Transverse colon (tissue), 4 donors: ENCODE measurements at regions not wholly inside any gene's neighbourhood (a gene's known extent, or its start where the extent isn't known, plus 50 kb on each side); places are given as distances from the start of the nearest gene placed in this dataset.

Experiments used
- DNase-seq: peaks from one replicate; pipeline ENCODE4 v3.0.0-alpha.2; 2019
- H3K27ac ChIP-seq, 4 donors: fragments of 200-600 bp; sonication (generic); 2 replicates each; pipeline ENCODE4 v1.5.1; 2016 to 2018; ENCODE audit warnings: inconsistent platforms in 4 of 4
- H3K27me3 ChIP-seq: fragments of 200-600 bp; sonication (generic); 2 replicates; pipeline ENCODE4 v1.5.1; 2017; ENCODE audit warnings: inconsistent platforms
- H3K36me3 ChIP-seq, 4 donors: fragments of 200-600 bp; sonication (generic); 2 replicates each; pipeline ENCODE4 v1.5.1; 2017 to 2019; ENCODE audit warnings: inconsistent platforms in 4 of 4
- H3K4me1 ChIP-seq, 4 donors: fragments of 200-600 bp; sonication (generic); 2 replicates each; pipeline ENCODE4 v1.5.1; 2017 to 2020; ENCODE audit warnings: inconsistent platforms in 4 of 4
- H3K4me3 ChIP-seq, 4 donors: fragments of 200-600 bp; sonication (generic); 1 replicate in 1 of 4; 2 replicates in 3 of 4; pipeline versions ENCODE4 v1.5.1 to v1.6.1; 2017 to 2019; ENCODE audit warnings: inconsistent platforms in 4 of 4
- H3K9me3 ChIP-seq, 2 donors: fragments of 200-600 bp; sonication (generic); 2 replicates each; pipeline ENCODE4 v1.5.1; 2017 to 2019; ENCODE audit warnings: inconsistent platforms in 2 of 2
- EP300 ChIP-seq: sonication (generic); formaldehyde crosslinking; IDR thresholded peaks from one replicate; pipeline ENCODE4 v1.6.1; 2017; ENCODE audit warnings: antibody characterized with exemption, low read depth
- POLR2A ChIP-seq: fragments of 450-650 bp; IDR thresholded peaks from one replicate; pipeline ENCODE4 v1.6.1; 2016; ENCODE audit warnings: antibody characterized with exemption, mild to moderate bottlenecking, moderate library complexity
- POLR2AphosphoS5 ChIP-seq, 3 donors: sonication (generic); formaldehyde crosslinking; IDR thresholded peaks; one replicate each; pipeline ENCODE4 v1.6.1; 2016; ENCODE audit warnings: antibody characterized with exemption in 3 of 3
- WGBS, 2 donors: methylation state at CpG; one replicate each; pipeline ENCODE4 v1.1.5; 2018; ENCODE audit warnings: low coverage in 1 of 2; 5-methylcytosine and 5-hydroxymethylcytosine counted together
- in situ Hi-C, 4 donors: fragments of 200-750 bp; cut with MboI; loops; one replicate each; pipeline versions ENCODE4 v1.15.0 to v1.15.1; 2017; ENCODE audit warnings: low sequenced_read_pairs in 3 of 4, low pct_ligation_motif_present in 1 of 4, low pct_unique_long_range_greater_than_20kb in 1 of 4
- intact Hi-C: fragments of 100-400 bp; cut with DNase I; formaldehyde crosslinking; loops from one replicate; pipeline ENCODE4 v1.15.1; 2023; ENCODE audit warnings: low total_unique reads
- TF ChIP-seq, protein P1 (sequence below), 5 experiments: fragments of 200-600 bp in 3 of 5; fragments of 450-650 bp in 2 of 5; sonication (generic) in 3 of 5; IDR thresholded peaks; 1 replicate in 2 of 5; 2 replicates in 3 of 5; pipeline ENCODE4 v1.5.1; 2016 to 2017; ENCODE audit warnings: antibody characterized with exemption in 5 of 5, inconsistent platforms in 3 of 5, mild to moderate bottlenecking in 2 of 5, moderate library complexity in 1 of 5

DNA sequence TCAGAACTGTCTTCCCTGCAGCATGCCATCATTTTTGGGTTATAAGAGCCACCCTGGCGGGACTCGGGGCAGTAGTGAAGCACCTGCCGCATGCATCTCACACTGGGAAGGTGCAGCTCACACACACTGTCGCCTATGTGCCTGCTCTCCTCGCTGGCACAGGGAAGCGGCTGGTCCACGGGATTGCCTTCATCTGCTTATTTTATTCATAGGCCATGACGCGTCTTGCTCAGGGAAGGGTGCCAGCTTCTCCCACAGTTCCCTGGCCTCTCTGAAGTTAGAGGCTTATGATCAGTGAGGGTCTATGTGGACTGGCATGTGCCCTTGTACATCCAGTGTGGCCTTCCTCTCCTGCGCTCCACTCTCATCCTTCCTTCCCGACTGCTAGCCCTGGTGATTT lies 150.0 kb downstream of the KLF12 start:
- TF ChIP-seq POLR2AphosphoS5 (IDR thresholded peaks at IDR 0.05), result no peak
- TF ChIP-seq, protein P1, sequence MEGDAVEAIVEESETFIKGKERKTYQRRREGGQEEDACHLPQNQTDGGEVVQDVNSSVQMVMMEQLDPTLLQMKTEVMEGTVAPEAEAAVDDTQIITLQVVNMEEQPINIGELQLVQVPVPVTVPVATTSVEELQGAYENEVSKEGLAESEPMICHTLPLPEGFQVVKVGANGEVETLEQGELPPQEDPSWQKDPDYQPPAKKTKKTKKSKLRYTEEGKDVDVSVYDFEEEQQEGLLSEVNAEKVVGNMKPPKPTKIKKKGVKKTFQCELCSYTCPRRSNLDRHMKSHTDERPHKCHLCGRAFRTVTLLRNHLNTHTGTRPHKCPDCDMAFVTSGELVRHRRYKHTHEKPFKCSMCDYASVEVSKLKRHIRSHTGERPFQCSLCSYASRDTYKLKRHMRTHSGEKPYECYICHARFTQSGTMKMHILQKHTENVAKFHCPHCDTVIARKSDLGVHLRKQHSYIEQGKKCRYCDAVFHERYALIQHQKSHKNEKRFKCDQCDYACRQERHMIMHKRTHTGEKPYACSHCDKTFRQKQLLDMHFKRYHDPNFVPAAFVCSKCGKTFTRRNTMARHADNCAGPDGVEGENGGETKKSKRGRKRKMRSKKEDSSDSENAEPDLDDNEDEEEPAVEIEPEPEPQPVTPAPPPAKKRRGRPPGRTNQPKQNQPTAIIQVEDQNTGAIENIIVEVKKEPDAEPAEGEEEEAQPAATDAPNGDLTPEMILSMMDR (IDR thresholded peaks at IDR 0.05), result no peak
- no peak for TF ChIP-seq POLR2A
- TF ChIP-seq EP300, result no peak
- Histone ChIP-seq H3K27me3 (no peaks in the 10 kb centered on the region), H3K27ac (no peak overlapping the region), H3K4me3 (no peak overlapping the region), H3K36me3 (no peaks in the 10 kb centered on the region), H3K4me1 (peaks cover 0 to 5% (median under 1%) of the 10 kb centered on the region in 4 donors), H3K9me3 (no peaks in the 10 kb centered on the region)
- no peak for DNase-seq
- 86 to 94% methylated on average over 7 to 11 of the region's 11 CpGs for WGBS, 2 donors
- intact Hi-C loops (no loop called here), in situ Hi-C loops (no loop called here)

DNA sequence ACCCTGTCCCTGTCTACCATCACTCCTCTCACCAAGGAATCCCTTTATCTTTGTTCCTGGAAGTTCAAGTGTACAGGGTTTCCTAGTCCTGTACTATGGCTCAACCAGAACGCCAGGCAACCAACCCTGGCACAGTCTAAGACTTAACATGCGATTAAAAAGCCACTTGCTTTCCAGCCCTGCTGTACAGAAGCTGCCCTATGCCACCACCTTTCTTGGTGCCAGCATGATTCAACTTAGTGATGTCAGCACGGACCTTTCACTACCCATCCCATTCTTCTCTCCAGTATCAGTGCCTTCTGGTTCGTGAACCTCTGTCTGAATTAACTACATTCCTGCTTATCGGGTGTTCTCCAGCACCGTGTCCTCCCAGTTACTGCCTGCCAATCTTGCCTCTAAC lies 151.1 kb downstream of the KLF12 start:
- no peak overlapping the region for H3K27ac ChIP-seq
- 92 to 95% methylated on average over 6 of the region's 6 CpGs for WGBS, 2 donors
- H3K36me3 ChIP-seq, result no peaks in the 10 kb centered on the region
- no peak for DNase-seq
- H3K27me3 ChIP-seq, result no peaks in the 10 kb centered on the region
- in situ Hi-C loops, result no loop called here
- no peaks in the 10 kb centered on the region for H3K9me3 ChIP-seq
- TF ChIP-seq POLR2AphosphoS5 (IDR thresholded peaks at IDR 0.05) (no peak), POLR2A (no peak), EP300 (no peak)
- TF ChIP-seq, protein P1 (IDR thresholded peaks at IDR 0.05), result no peak
- H3K4me1 ChIP-seq, result no peaks in the 10 kb centered on the region
- no peak overlapping the region for H3K4me3 ChIP-seq
- intact Hi-C loops, result no loop called here

DNA sequence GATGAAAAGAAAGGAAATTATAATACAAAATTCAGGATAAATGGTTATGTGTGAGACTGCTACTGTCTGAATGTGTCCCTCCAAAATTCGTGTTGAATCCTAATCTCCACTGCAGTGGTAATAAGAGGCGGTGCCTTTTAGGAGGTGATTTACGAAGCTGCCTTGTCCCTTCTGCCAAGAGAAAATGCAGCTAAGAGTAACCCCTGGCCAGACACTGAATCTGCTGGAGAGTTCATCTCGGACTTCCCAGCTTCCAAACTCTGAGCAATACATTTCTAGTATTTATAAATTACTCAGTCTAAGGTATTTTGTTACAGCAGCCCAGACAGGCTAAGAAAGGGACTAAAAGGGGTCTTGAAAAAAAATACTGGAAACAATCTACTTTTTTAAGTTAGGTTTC lies 152.6 kb downstream of the KLF12 start:
- in situ Hi-C loops, result no loop called here
- Histone ChIP-seq H3K36me3 (no peaks in the 10 kb centered on the region), H3K4me1 (no peaks in the 10 kb centered on the region), H3K9me3 (no peaks in the 10 kb centered on the region), H3K27ac (no peak overlapping the region), H3K4me3 (no peak overlapping the region), H3K27me3 (no peaks in the 10 kb centered on the region)
- no peak for DNase-seq
- TF ChIP-seq, protein P1 (IDR thresholded peaks at IDR 0.05), result no peak
- TF ChIP-seq EP300 (no peak), POLR2A (no peak), POLR2AphosphoS5 (IDR thresholded peaks at IDR 0.05) (no peak)
- 41 to 60% methylated on average over 4 of the region's 4 CpGs for WGBS, 2 donors
- intact Hi-C loops, result no loop called here

DNA sequence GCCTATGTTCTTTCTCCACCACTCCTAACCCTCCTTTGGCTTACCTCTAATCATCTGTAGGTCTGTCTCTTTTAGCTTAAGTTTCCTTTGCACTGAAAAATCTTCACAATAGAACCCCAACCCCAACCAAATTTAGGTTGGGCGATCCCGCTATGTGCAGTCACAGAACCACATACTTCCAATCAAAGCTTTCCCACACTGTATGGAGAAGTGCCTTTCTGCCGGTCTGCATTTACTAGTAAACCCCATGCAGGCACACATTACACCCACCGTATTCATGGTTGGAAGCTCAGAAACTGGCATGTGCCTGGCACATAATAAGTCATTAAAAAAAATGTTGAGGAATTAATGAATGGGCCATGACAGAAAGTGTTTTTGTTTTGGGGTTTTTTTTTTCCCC lies 158.4 kb downstream of the KLF12 start:
- Histone ChIP-seq H3K27me3 (no peaks in the 10 kb centered on the region), H3K9me3 (no peaks in the 10 kb centered on the region), H3K4me1 (no peaks in the 10 kb centered on the region), H3K36me3 (no peaks in the 10 kb centered on the region), H3K4me3 (no peak overlapping the region), H3K27ac (no peak overlapping the region)
- in situ Hi-C loops, result no loop called here
- intact Hi-C loops, result no loop called here
- TF ChIP-seq, protein P1 (IDR thresholded peaks at IDR 0.05), result no peak
- no peak for TF ChIP-seq EP300
- TF ChIP-seq POLR2AphosphoS5 (IDR thresholded peaks at IDR 0.05), result no peak
- TF ChIP-seq POLR2A, result no peak
- no peak for DNase-seq
- 94 to 100% methylated on average over 3 to 4 of the region's 4 CpGs for WGBS, 2 donors
